Esophagus muscularis mucosa (tissue), 4 donors: ENCODE measurements at regions not wholly inside any gene's neighbourhood (a gene's known extent, or its start where the extent isn't known, plus 50 kb on each side); places are given as distances from the start of the nearest gene placed in this dataset.

ENCODE experiments used
- CTCF ChIP-seq, 3 experiments: fragments of 200-600 bp in 2 of 3; fragments of 450-650 bp in 1 of 3; sonication (generic) in 2 of 3; IDR thresholded peaks; one replicate each; pipeline ENCODE4 v1.5.1; 2017 to 2019; ENCODE audit warnings: antibody characterized with exemption in 3 of 3, mild to moderate bottlenecking in 2 of 3, moderate library complexity in 1 of 3
- EP300 ChIP-seq: sonication (generic); formaldehyde crosslinking; IDR thresholded peaks from one replicate; pipeline ENCODE4 v1.6.1; 2017; ENCODE audit warnings: antibody characterized with exemption
- POLR2A ChIP-seq: fragments of 450-650 bp; IDR thresholded peaks from one replicate; pipeline ENCODE4 v1.6.1; 2017; ENCODE audit warnings: antibody characterized with exemption, moderate library complexity, mild to moderate bottlenecking, low read depth
- POLR2AphosphoS5 ChIP-seq, 2 donors: sonication (generic); formaldehyde crosslinking; IDR thresholded peaks; one replicate each; pipeline ENCODE4 v1.6.1; 2017; ENCODE audit warnings: antibody characterized with exemption in 2 of 2

GRCh38 chr3:152760024-152760563 lies 74.8 kb upstream of the P2RY1 start:
- TF ChIP-seq CTCF (IDR thresholded peaks at IDR 0.05): no peak
- TF ChIP-seq EP300: no peak
- no peak for TF ChIP-seq POLR2A
- no peak for TF ChIP-seq POLR2AphosphoS5 (IDR thresholded peaks at IDR 0.05)
